OCI-LY3 (cell line): ENCODE measurements at regions not wholly inside any gene's neighbourhood (a gene's known extent, or its start where the extent isn't known, plus 50 kb on each side); places are given as distances from the start of the nearest gene placed in this dataset.

Source experiments
- CTCF ChIP-seq: fragments of 200-600, 300-600 bp; sonication (generic); IDR thresholded peaks from 2 replicates; pipeline ENCODE4 v1.5.1; 2014; ENCODE audit warnings: antibody characterized with exemption, low read length, low read depth
- EZH2phosphoT487 ChIP-seq: fragments of 200-600 bp; shearing (Covaris generic); IDR thresholded peaks from 2 replicates; pipeline ENCODE4 v1.6.1; 2018; ENCODE audit warnings: antibody characterized with exemption, mixed run types, low read depth

GRCh38 chr1:185540295-185540694 is 193.9 kb upstream of the HMCN1 start:
- TF ChIP-seq CTCF (no peak), EZH2phosphoT487 (no peak)
